22Rv1 (cell line): ENCODE measurements at regions not wholly inside any gene's neighbourhood (a gene's known extent, or its start where the extent isn't known, plus 50 kb on each side); places are given as distances from the start of the nearest gene placed in this dataset.

Experiments used
- ZFX ChIP-seq: fragments of 450-650 bp; IDR thresholded peaks from 2 replicates; pipeline ENCODE4 v1.6.1; 2017; ENCODE audit warnings: antibody characterized with exemption, borderline replicate concordance
- TF ChIP-seq, protein P1 (sequence below): fragments of 450-650 bp; IDR thresholded peaks from 2 replicates; pipeline ENCODE4 v1.5.1; 2017; ENCODE audit warnings: mild to moderate bottlenecking

DNA sequence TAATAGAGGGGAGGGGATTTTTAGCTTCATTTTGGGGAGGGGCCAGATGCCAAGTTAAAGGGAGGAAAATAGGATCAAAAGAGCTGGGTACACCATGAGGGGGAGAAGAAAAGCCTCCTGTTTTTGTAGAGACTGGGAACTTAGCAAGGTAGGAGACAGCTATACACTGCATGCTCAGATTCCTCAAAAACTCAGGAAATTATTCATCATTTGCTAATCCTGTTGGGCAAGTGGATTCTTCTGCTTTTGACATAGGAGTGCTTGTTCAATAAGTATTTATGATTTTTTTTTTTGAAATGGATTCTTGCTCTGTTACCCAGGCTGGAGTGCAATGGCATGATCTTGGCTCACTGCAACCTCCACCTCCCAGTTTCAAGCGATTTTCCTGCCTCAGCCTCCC is 73.4 kb downstream of the LYZL2 start:
- TF ChIP-seq, protein P1, sequence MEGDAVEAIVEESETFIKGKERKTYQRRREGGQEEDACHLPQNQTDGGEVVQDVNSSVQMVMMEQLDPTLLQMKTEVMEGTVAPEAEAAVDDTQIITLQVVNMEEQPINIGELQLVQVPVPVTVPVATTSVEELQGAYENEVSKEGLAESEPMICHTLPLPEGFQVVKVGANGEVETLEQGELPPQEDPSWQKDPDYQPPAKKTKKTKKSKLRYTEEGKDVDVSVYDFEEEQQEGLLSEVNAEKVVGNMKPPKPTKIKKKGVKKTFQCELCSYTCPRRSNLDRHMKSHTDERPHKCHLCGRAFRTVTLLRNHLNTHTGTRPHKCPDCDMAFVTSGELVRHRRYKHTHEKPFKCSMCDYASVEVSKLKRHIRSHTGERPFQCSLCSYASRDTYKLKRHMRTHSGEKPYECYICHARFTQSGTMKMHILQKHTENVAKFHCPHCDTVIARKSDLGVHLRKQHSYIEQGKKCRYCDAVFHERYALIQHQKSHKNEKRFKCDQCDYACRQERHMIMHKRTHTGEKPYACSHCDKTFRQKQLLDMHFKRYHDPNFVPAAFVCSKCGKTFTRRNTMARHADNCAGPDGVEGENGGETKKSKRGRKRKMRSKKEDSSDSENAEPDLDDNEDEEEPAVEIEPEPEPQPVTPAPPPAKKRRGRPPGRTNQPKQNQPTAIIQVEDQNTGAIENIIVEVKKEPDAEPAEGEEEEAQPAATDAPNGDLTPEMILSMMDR, result no peak
- no peak for TF ChIP-seq ZFX
